Mesodermal cell (in vitro differentiated cells): ENCODE measurements at regions not wholly inside any gene's neighbourhood (a gene's known extent, or its start where the extent isn't known, plus 50 kb on each side); places are given as distances from the start of the nearest gene placed in this dataset.

ENCODE experiments used
- H3K27ac ChIP-seq: 2 replicates; pipeline ENCODE4 v1.7.0; 2013; ENCODE audit warnings: mild to moderate bottlenecking, low read depth, low read length, moderate library complexity; ENCODE audit not compliant: severe bottlenecking
- H3K36me3 ChIP-seq: 2 replicates; pipeline ENCODE4 v1.7.1; 2013; ENCODE audit warnings: mild to moderate bottlenecking, low read length, moderate library complexity; ENCODE audit not compliant: control insufficient read depth, insufficient read depth
- H3K4me1 ChIP-seq: one replicate; pipeline ENCODE4 v1.7.1; 2013; ENCODE audit warnings: mild to moderate bottlenecking, low read length; ENCODE audit not compliant: insufficient read depth, control insufficient read depth, poor library complexity, severe bottlenecking
- H3K4me3 ChIP-seq: 2 replicates; pipeline ENCODE4 v1.7.0; 2013; ENCODE audit warnings: low read length, control low read depth, mild to moderate bottlenecking; ENCODE audit not compliant: insufficient read depth, poor library complexity, severe bottlenecking; ENCODE audit errors: extremely low read depth
- H3K9me3 ChIP-seq: 2 replicates; pipeline ENCODE4 v1.7.1; 2013; ENCODE audit warnings: mild to moderate bottlenecking, low read length, moderate library complexity; ENCODE audit not compliant: control insufficient read depth
- WGBS, 2 experiments: methylation state at CpG; one replicate each; pipeline ENCODE4 v1.1.5; 2013; ENCODE audit warnings: missing lambda C conversion rate in 2 of 2; ENCODE audit not compliant: insufficient coverage in 2 of 2; 5-methylcytosine and 5-hydroxymethylcytosine counted together

DNA sequence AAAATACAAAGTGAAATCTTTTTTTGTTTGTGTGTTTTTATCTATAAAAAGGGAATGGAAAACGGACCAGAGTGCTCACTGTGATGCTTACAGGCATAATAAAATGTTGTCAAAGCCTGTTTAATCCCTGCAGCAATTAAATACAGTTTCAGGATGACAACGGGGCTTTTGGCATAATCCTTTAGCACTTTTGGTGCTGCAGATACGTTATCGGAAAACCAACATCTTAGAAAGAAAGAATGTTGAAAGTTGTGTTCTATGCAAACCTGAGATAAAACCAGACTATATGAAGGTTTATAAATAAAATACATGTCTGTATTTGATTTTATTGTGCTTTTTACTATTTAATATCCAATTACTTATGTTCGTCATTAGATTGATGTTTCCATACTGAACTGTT is 307.4 kb upstream of the DAB2 start:
- H3K9me3 ChIP-seq, result no peaks in the 10 kb centered on the region
- no peak overlapping the region for H3K27ac ChIP-seq
- 50 to 88% methylated on average over 1 to 3 of the region's 5 CpGs for whole genome bisulfite sequencing, 2 experiments
- H3K4me3 ChIP-seq, result no peak overlapping the region
- no peaks in the 10 kb centered on the region for H3K36me3 ChIP-seq
- H3K4me1 ChIP-seq, result no peaks in the 10 kb centered on the region

GRCh38 chr5:39730699-39731098 is 305.9 kb upstream of the DAB2 start:
- H3K9me3 ChIP-seq, result no peaks in the 10 kb centered on the region
- WGBS, 2 experiments, result no CpG with 5 or more reads among the region's 1 CpG
- no peaks in the 10 kb centered on the region for H3K36me3 ChIP-seq
- no peaks in the 10 kb centered on the region for H3K4me1 ChIP-seq
- no peak overlapping the region for H3K27ac ChIP-seq
- no peak overlapping the region for H3K4me3 ChIP-seq

- 60% methylated on average over 1 of the region's 2 CpGs; no CpG with 5 or more reads in 1 of the 2 experiments for WGBS, 2 experiments
- Histone ChIP-seq H3K36me3 (no peaks in the 10 kb centered on the region), H3K4me3 (no peak overlapping the region), H3K4me1 (no peaks in the 10 kb centered on the region), H3K27ac (no peak overlapping the region), H3K9me3 (no peaks in the 10 kb centered on the region)
These were observed 305.2 kb upstream of the DAB2 start for GRCh38 chr5:39730006-39730405.

DNA sequence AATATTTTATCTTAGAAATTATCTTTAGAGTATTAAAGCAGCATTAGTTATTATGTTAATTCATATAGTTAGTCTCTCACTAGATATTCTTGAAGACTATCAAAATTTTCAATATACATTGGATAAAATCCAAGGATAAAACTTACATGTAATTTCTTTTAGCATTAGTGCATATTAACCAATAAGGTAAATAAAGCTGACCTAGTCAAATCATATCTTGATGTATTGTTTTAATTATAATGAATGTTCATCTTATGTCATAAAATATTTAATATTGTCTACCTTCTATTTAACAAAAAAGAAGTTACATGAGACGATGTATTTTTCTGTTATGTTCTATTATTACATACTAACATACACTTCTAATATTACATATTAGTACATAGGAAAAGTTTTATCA is 301.7 kb upstream of the DAB2 start:
- Histone ChIP-seq H3K4me1 (no peaks in the 10 kb centered on the region), H3K9me3 (no peaks in the 10 kb centered on the region), H3K36me3 (no peaks in the 10 kb centered on the region), H3K27ac (no peak overlapping the region), H3K4me3 (no peak overlapping the region)
- no CpG with 5 or more reads among the region's 1 CpG for WGBS, 2 experiments

DNA sequence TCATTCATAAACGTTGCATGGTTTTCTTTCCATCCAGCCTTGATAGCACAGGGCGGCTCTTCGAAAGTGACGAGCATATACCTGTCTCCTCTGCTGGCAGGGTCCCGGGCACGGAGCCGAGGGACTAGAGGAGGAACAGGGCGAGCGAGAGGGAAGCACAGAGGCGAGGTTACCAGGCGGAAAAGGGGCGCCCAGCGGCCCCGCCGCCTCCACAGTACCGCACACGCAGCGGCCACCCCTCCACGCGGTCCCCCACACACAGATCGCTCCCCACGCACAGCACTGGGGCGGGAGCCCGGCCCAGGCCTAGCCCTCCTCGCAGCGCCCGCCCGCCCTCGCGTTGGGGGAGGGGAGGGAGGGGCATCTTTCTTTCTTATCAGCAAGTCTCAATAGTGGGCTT is 296.6 kb upstream of the DAB2 start:
- H3K4me3 ChIP-seq, result no peak overlapping the region
- 94 to 95% methylated on average over 18 to 23 of the region's 30 CpGs for WGBS, 2 experiments
- no peaks in the 10 kb centered on the region for H3K9me3 ChIP-seq
- H3K27ac ChIP-seq, result no peak overlapping the region
- H3K36me3 ChIP-seq, result no peaks in the 10 kb centered on the region
- H3K4me1 ChIP-seq, result no peaks in the 10 kb centered on the region

GRCh38 chr5:39720136-39720535 is 295.4 kb upstream of the DAB2 start:
- 100% methylated on average over 2 of the region's 3 CpGs; no CpG with 5 or more reads in 1 of the 2 experiments for WGBS, 2 experiments
- no peaks in the 10 kb centered on the region for H3K36me3 ChIP-seq
- H3K4me3 ChIP-seq, result no peak overlapping the region
- no peaks in the 10 kb centered on the region for H3K9me3 ChIP-seq
- H3K27ac ChIP-seq, result no peak overlapping the region
- H3K4me1 ChIP-seq, result no peaks in the 10 kb centered on the region

- H3K36me3 ChIP-seq, result no peaks in the 10 kb centered on the region
- no peak overlapping the region for H3K27ac ChIP-seq
- H3K9me3 ChIP-seq, result no peaks in the 10 kb centered on the region
- peaks cover 4% of the 10 kb centered on the region for H3K4me1 ChIP-seq
- H3K4me3 ChIP-seq, result no peak overlapping the region
- no CpG with 5 or more reads among the region's 2 CpGs for WGBS, 2 experiments
These were observed 292.6 kb upstream of the DAB2 start for GRCh38 chr5:39717176-39717897.

DNA sequence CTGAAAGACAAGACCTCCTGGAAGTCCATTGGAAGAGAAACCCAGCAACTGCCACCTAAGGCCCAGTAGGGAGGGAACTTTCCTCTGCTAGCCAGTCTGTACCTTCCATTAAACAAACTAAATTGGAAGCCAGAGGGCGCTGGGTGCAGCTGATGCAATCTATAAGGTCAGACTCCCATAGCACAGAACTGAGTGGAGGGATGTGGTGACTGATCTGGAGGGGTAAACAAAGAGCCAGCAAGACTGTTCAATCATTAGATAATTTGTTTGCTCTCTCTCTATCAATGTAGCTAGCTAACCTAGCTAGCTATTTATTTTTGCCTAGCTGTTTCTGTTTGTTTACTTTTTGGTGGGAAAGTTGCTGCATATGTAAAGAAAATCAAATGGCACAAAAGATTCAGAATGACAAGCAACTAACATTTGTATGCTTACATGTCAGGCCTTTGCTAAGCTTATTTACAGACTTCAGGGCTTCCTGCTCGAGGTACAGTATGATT is 291.8 kb upstream of the DAB2 start:
- Histone ChIP-seq H3K36me3 (no peaks in the 10 kb centered on the region), H3K4me1 (peaks cover 8% of the 10 kb centered on the region), H3K9me3 (no peaks in the 10 kb centered on the region), H3K27ac (no peak overlapping the region), H3K4me3 (no peak overlapping the region)
- WGBS, 2 experiments, result 67% methylated on average over 1 of the region's 2 CpGs; no CpG with 5 or more reads in 1 of the 2 experiments

DNA sequence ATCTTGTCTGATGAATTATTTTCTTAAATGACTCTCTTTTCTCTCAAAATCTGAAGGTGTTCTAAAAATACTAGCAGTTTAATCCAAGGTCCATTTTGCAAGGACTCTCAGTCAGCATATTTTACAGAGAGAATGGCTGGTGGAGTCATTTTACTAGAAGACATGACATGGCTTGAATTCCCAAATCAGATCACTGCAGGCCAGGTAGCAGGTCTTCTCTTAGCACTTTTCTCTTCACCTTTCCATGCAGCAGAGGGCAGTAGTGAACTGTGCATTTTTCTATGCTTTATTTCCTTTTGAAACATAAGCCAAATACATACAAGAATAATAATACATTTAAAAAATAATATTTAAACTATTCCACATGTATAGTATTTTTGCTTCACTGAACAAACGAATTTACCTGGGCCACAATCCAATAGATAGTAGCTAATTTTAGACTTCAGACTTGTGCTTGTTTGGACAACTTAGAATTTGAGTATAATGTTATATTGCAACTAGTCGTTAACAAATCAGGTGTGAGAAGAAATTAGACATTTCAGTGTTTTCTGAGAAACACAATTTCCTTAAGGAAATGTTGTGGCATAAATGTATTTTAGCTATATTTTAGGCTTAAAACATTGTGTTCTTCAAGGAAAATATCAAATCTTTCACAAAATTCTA is 289.4 kb upstream of the DAB2 start:
- no peaks in the 10 kb centered on the region for H3K9me3 ChIP-seq
- 100% methylated on average over 1 of the region's 2 CpGs; no CpG with 5 or more reads in 1 of the 2 experiments for WGBS, 2 experiments
- peaks cover 8% of the 10 kb centered on the region for H3K4me1 ChIP-seq
- no peak overlapping the region for H3K4me3 ChIP-seq
- H3K27ac ChIP-seq, result no peak overlapping the region
- H3K36me3 ChIP-seq, result no peaks in the 10 kb centered on the region

DNA sequence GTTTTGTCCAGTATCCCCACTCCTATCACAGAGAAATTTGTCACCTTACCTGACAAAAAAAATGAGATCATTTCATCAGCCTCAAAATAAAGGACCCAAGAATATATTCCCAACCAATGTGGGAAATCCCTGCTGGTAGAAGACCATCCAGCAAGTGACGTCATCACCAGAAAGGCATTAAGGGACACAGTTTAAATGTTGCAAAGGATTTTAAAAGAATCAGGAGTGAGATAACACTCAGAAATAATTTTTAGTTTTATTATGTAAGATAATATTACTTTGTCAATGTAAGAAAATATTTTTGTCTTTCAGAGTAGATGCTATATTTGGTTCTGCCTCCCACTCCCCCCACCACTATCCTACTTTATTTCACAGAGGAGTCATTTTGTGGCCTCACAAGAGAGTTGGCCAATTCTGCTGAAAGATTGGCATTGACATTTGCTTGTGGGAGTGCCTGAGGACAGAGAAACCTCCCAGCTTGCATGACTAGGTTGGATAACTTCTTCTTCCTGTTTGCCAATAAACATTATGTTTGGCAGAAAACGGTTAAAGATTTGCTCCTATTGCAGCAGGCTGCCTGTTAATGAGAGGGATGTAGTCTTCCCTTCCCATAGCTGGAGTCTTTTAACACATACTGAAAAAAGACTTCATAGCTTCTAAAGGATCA is 288.6 kb upstream of the DAB2 start:
- no CpG with 5 or more reads among the region's 2 CpGs for WGBS, 2 experiments
- no peak overlapping the region for H3K27ac ChIP-seq
- H3K4me3 ChIP-seq, result no peak overlapping the region
- H3K9me3 ChIP-seq, result no peaks in the 10 kb centered on the region
- H3K36me3 ChIP-seq, result no peaks in the 10 kb centered on the region
- peaks cover 8% of the 10 kb centered on the region for H3K4me1 ChIP-seq
